ENCODE measurements at regions not wholly inside any gene's neighbourhood (a gene's known extent, or its start where the extent isn't known, plus 50 kb on each side); places are given as distances from the start of the nearest gene placed in this dataset.

- no peaks in the 10 kb centered on the region for H3K27me3 ChIP-seq (ENCODE audit: insufficient read depth, low read length)
- no peak overlapping the region for H3K9ac ChIP-seq (ENCODE audit: extremely low read depth, insufficient read length, low read length)
- no peak overlapping the region for H3K4ac ChIP-seq (ENCODE audit: low read depth, low read length)
- H2AK5ac ChIP-seq (ENCODE audit: insufficient read length, low read length), result no peak overlapping the region
- no peaks in the 10 kb centered on the region for H3K23me2 ChIP-seq (ENCODE audit: insufficient read length, low read depth, low read length, poor library complexity, severe bottlenecking)
- no peak overlapping the region for H3K4me2 ChIP-seq (ENCODE audit: insufficient read depth, insufficient read length, low read length)
- H3K23ac ChIP-seq (ENCODE audit: insufficient read length, low read depth, low read length), result no peak overlapping the region
- H3K79me1 ChIP-seq (ENCODE audit: insufficient read depth, low read depth, low read length, poor library complexity, severe bottlenecking), result no peaks in the 10 kb centered on the region
- DNase-seq, result no peak
- WGBS (ENCODE audit: extremely low coverage, insufficient read length, low lambda C conversion rate), result no CpG with 5 or more reads among the region's 5 CpGs
- no peak overlapping the region for H3K27ac ChIP-seq (ENCODE audit: insufficient read length, low read depth, low read length)
- no peak overlapping the region for H3K4me3 Mint-ChIP-seq
- no peak overlapping the region for H2AFZ ChIP-seq (ENCODE audit: low read length)
- H3T11ph ChIP-seq (ENCODE audit: low read length), result no peak overlapping the region
- H3K14ac ChIP-seq (ENCODE audit: insufficient read depth, low read length), result no peak overlapping the region
- H2BK5ac ChIP-seq (ENCODE audit: insufficient read length, low read length), result no peak overlapping the region
- TF ChIP-seq CTCF (conservative IDR thresholded peaks at IDR 0.05), result no peak
- H3K9me3 ChIP-seq (ENCODE audit: control insufficient read depth, low read depth, low read length), result no peaks in the 10 kb centered on the region
- H4K5ac ChIP-seq (ENCODE audit: insufficient read length, low read depth, low read length), result no peak overlapping the region
- H3K27ac Mint-ChIP-seq, result no peak overlapping the region
- H3K4me1 ChIP-seq (ENCODE audit: insufficient read depth, low read length), result no peaks in the 10 kb centered on the region
- no peaks in the 10 kb centered on the region for H3K27me3 Mint-ChIP-seq (ENCODE audit: low read depth)
- no peak overlapping the region for H2BK120ac ChIP-seq (ENCODE audit: low read depth, low read length, poor library complexity, severe bottlenecking)
- peaks cover 0 to under 1% of the 10 kb centered on the region in 2 experiments; a peak in 1 of 4 replicates for H3K4me1 Mint-ChIP-seq
- H4K8ac ChIP-seq (replicated peaks; ENCODE audit: insufficient read length, low read depth, low read length), result no peak overlapping the region
- no peaks in the 10 kb centered on the region for H3K79me2 ChIP-seq (ENCODE audit: insufficient read depth, low read length)
- H2BK20ac ChIP-seq (ENCODE audit: low read depth, low read length, poor library complexity, severe bottlenecking), result no peak overlapping the region
- H4K91ac ChIP-seq (ENCODE audit: insufficient read length, low read depth, low read length), result no peak overlapping the region
- peaks cover 0 to 4% (median 0%) of the 10 kb centered on the region in 3 experiments; a peak in 1 of 7 replicates for H3K36me3 Mint-ChIP-seq (ENCODE audit: insufficient read depth in 1 of 3, low read depth in 3 of 3)
- H2BK12ac ChIP-seq (ENCODE audit: insufficient read length, low read depth, low read length), result no peak overlapping the region
- no peak overlapping the region for H2BK15ac ChIP-seq (ENCODE audit: low read depth, low read length)
- no peaks in the 10 kb centered on the region for H4K20me1 ChIP-seq (ENCODE audit: control insufficient read depth, insufficient read depth, insufficient read length)
- H3K18ac ChIP-seq (ENCODE audit: insufficient read length, low read depth, low read length), result no peak overlapping the region
- peaks cover 0 to 5% of the 10 kb centered on the region in 2 experiments; a peak in 3 of 5 replicates for H3K9me3 Mint-ChIP-seq
- H3K56ac ChIP-seq (ENCODE audit: insufficient read length, low read depth, low read length), result no peak overlapping the region
These were observed 88.5 kb upstream of the SLC38A4 start for GRCh38 chr12:46914336-46914735.

Measured in H9 (cell line).